Breast epithelium (tissue), 3 donors: ENCODE measurements at regions not wholly inside any gene's neighbourhood (a gene's known extent, or its start where the extent isn't known, plus 50 kb on each side); places are given as distances from the start of the nearest gene placed in this dataset.

Experiments used
- POLR2A ChIP-seq: fragments of 450-650 bp; IDR thresholded peaks from one replicate; pipeline ENCODE4 v1.6.1; 2016; ENCODE audit warnings: antibody characterized with exemption, mild to moderate bottlenecking, moderate library complexity
- POLR2AphosphoS5 ChIP-seq, 3 donors: sonication (generic); formaldehyde crosslinking; IDR thresholded peaks; one replicate each; pipeline ENCODE4 v1.6.1; 2017; ENCODE audit warnings: antibody characterized with exemption in 3 of 3
- TF ChIP-seq, protein P1 (sequence below), 3 donors: fragments of 450-650 bp; IDR thresholded peaks; one replicate each; pipeline ENCODE4 v1.5.1; 2016 to 2017; ENCODE audit warnings: antibody characterized with exemption in 3 of 3, mild to moderate bottlenecking in 3 of 3, moderate library complexity in 3 of 3

- TF ChIP-seq, protein P1, sequence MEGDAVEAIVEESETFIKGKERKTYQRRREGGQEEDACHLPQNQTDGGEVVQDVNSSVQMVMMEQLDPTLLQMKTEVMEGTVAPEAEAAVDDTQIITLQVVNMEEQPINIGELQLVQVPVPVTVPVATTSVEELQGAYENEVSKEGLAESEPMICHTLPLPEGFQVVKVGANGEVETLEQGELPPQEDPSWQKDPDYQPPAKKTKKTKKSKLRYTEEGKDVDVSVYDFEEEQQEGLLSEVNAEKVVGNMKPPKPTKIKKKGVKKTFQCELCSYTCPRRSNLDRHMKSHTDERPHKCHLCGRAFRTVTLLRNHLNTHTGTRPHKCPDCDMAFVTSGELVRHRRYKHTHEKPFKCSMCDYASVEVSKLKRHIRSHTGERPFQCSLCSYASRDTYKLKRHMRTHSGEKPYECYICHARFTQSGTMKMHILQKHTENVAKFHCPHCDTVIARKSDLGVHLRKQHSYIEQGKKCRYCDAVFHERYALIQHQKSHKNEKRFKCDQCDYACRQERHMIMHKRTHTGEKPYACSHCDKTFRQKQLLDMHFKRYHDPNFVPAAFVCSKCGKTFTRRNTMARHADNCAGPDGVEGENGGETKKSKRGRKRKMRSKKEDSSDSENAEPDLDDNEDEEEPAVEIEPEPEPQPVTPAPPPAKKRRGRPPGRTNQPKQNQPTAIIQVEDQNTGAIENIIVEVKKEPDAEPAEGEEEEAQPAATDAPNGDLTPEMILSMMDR (IDR thresholded peaks at IDR 0.05), result no peak
- TF ChIP-seq POLR2A (no peak), POLR2AphosphoS5 (IDR thresholded peaks at IDR 0.05) (no peak)
Observed at GRCh38 chr7:81201188-81201587, 282.3 kb upstream of the SEMA3C start.
